ENCODE measurements at regions not wholly inside any gene's neighbourhood (a gene's known extent, or its start where the extent isn't known, plus 50 kb on each side); places are given as distances from the start of the nearest gene placed in this dataset.

DNA sequence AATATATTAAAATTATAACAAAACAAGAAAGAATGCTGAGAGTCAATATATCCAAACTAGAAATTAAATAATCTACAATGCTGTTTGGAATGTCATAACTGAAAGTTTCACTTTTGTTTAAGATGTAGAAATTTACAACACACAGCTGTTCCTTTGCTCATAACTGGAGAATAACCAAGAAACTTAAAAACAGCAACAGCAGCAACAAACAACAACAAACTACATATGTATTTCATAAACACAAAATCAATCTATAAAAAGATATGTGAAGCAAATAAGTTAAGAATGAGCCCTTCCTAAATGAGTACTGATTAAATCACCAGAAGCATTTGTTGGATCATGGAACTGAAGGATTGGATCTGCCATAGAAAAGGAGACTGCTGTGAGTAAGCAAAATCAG is 456.5 kb upstream of the ZNF804A start:
- TF ChIP-seq CTCF (IDR thresholded peaks at IDR 0.05; ENCODE audit: extremely low read depth in 1 of 2, insufficient read depth in 1 of 2, low read depth in 1 of 2, low read length in 2 of 2) (no peak), POLR2AphosphoS5 (IDR thresholded peaks at IDR 0.05; ENCODE audit: insufficient read depth, low read depth, low read length) (no peak), POLR2A (IDR thresholded peaks at IDR 0.05; ENCODE audit: low read depth, low read length) (no peak), EZH2 (IDR thresholded peaks at IDR 0.05; ENCODE audit: borderline replicate concordance, low read depth, low read length, severe bottlenecking) (no peak), MAX (IDR thresholded peaks at IDR 0.05; ENCODE audit: insufficient read depth, insufficient read length) (no peak)

All from endothelial cell of umbilical vein (primary cell).